GM12873 (cell line): ENCODE measurements at regions not wholly inside any gene's neighbourhood (a gene's known extent, or its start where the extent isn't known, plus 50 kb on each side); places are given as distances from the start of the nearest gene placed in this dataset.

ENCODE experiments used
- CTCF ChIP-seq: IDR thresholded peaks from 2 replicates; pipeline ENCODE4 v1.5.1; 2012; ENCODE audit warnings: low read depth, mild to moderate bottlenecking, moderate library complexity, low read length, control low read depth; ENCODE audit not compliant: insufficient read depth; ENCODE audit errors: missing control alignments

GRCh38 chr5:115418788-115419187 lies 122.3 kb upstream of the CCDC112 start:
- TF ChIP-seq CTCF: no peak

GRCh38 chr5:115417076-115417475 lies 120.6 kb upstream of the CCDC112 start:
- TF ChIP-seq CTCF: no peak

GRCh38 chr5:115415143-115415491 lies 118.7 kb upstream of the CCDC112 start:
- no peak for TF ChIP-seq CTCF

- no peak for TF ChIP-seq CTCF
Observed at GRCh38 chr5:115414406-115415142, 118.1 kb upstream of the CCDC112 start.

GRCh38 chr5:115413651-115414050 lies 117.2 kb upstream of the CCDC112 start:
- TF ChIP-seq CTCF: no peak

- TF ChIP-seq CTCF: no peak
Observed at GRCh38 chr5:115409094-115409493, 112.6 kb upstream of the CCDC112 start.

- TF ChIP-seq CTCF: no peak
Observed at GRCh38 chr5:115402822-115403577, 106.5 kb upstream of the CCDC112 start.
